ENCODE measurements at regions not wholly inside any gene's neighbourhood (a gene's known extent, or its start where the extent isn't known, plus 50 kb on each side); places are given as distances from the start of the nearest gene placed in this dataset.

DNA sequence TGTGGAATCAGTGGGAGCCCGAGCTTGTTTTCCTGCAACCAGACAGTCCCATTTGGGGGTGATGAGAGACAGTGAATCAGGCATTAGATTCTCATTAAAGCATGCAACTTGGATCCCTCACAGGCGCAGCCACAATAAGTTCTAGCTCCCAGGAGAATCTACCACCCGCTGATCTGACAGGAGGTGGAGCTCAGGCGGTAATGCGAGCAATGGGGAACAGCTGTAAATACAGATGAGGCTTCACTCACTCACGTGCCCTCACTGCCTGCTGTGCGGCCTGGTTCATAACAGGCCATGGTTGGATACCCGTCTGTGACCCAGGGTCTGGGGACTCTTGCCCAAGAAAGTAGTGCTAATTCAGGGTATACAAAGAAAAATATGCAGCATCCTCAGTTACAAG lies 144.8 kb upstream of the RGPD4 start:
- TF ChIP-seq, protein P1, sequence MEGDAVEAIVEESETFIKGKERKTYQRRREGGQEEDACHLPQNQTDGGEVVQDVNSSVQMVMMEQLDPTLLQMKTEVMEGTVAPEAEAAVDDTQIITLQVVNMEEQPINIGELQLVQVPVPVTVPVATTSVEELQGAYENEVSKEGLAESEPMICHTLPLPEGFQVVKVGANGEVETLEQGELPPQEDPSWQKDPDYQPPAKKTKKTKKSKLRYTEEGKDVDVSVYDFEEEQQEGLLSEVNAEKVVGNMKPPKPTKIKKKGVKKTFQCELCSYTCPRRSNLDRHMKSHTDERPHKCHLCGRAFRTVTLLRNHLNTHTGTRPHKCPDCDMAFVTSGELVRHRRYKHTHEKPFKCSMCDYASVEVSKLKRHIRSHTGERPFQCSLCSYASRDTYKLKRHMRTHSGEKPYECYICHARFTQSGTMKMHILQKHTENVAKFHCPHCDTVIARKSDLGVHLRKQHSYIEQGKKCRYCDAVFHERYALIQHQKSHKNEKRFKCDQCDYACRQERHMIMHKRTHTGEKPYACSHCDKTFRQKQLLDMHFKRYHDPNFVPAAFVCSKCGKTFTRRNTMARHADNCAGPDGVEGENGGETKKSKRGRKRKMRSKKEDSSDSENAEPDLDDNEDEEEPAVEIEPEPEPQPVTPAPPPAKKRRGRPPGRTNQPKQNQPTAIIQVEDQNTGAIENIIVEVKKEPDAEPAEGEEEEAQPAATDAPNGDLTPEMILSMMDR (IDR thresholded peaks at IDR 0.05; ENCODE audit: borderline replicate concordance, extremely low read depth, low read length, poor library complexity, severe bottlenecking): no peak
- no peak for TF ChIP-seq EZH2 (IDR thresholded peaks at IDR 0.05; ENCODE audit: borderline replicate concordance, low read depth, low read length, severe bottlenecking)
